Smooth muscle cell (in vitro differentiated cells): ENCODE measurements at regions not wholly inside any gene's neighbourhood (a gene's known extent, or its start where the extent isn't known, plus 50 kb on each side); places are given as distances from the start of the nearest gene placed in this dataset.

Source experiments
- DNase-seq: peaks from one replicate; lab custom pipeline; 2025; ENCODE audit not compliant: unreplicated experiment; lab: John Stamatoyannopoulos, UW
- H2AFZ ChIP-seq: fragments of 200-600 bp; sonication (generic); 2 replicates; pipeline ENCODE4 v1.6.0; 2016; ENCODE audit warnings: antibody characterized with exemption, low read depth, mild to moderate bottlenecking
- H3F3A ChIP-seq: fragments of 200-600 bp; sonication (generic); 2 replicates; pipeline ENCODE4 v1.6.0; 2017; ENCODE audit warnings: antibody characterized with exemption, low read depth
- H3K27ac ChIP-seq: fragments of 200-600 bp; sonication (generic); 2 replicates; pipeline ENCODE4 v1.5.1; 2016; ENCODE audit warnings: low read depth, mild to moderate bottlenecking
- H3K27me3 ChIP-seq: fragments of 200-600 bp; sonication (generic); 2 replicates; pipeline ENCODE4 v1.6.1; 2016; ENCODE audit warnings: low read depth, mild to moderate bottlenecking
- H3K36me3 ChIP-seq: fragments of 200-600 bp; sonication (generic); 2 replicates; pipeline ENCODE4 v1.5.1; 2016; ENCODE audit warnings: low read depth
- H3K4me1 ChIP-seq: fragments of 200-600 bp; sonication (generic); 2 replicates; pipeline ENCODE4 v1.5.1; 2016; ENCODE audit warnings: low read depth
- H3K4me2 ChIP-seq: fragments of 200-600 bp; sonication (generic); 2 replicates; pipeline ENCODE4 v1.6.0; 2016; ENCODE audit warnings: mild to moderate bottlenecking
- H3K4me3 ChIP-seq: fragments of 200-600 bp; sonication (generic); 2 replicates; pipeline ENCODE4 v1.5.1; 2016; ENCODE audit warnings: mild to moderate bottlenecking
- H3K79me2 ChIP-seq: fragments of 200-600 bp; sonication (generic); 2 replicates; pipeline ENCODE4 v1.6.0; 2016; ENCODE audit warnings: low read depth, mild to moderate bottlenecking
- H3K9ac ChIP-seq: fragments of 200-600 bp; sonication (generic); 2 replicates; pipeline ENCODE4 v1.6.0; 2016; ENCODE audit warnings: low read depth
- H3K9me3 ChIP-seq: fragments of 200-600 bp; sonication (generic); replicated peaks from 2 replicates; pipeline ENCODE4 v1.5.1; 2016; ENCODE audit warnings: low read depth
- H4K20me1 ChIP-seq: fragments of 200-600 bp; sonication (generic); 2 replicates; pipeline ENCODE4 v1.6.0; 2016; ENCODE audit warnings: low read depth
- CTCF ChIP-seq: fragments of 200-600 bp; sonication (generic); IDR thresholded peaks from 2 replicates; pipeline ENCODE4 v1.5.1; 2017; ENCODE audit warnings: borderline replicate concordance, mild to moderate bottlenecking, antibody characterized with exemption; ENCODE audit not compliant: insufficient read depth, poor library complexity, severe bottlenecking
- WGBS: methylation state at CpG from one replicate; pipeline ENCODE4 v1.1.7; 2016; ENCODE audit warnings: low lambda C conversion rate; 5-methylcytosine and 5-hydroxymethylcytosine counted together

DNA sequence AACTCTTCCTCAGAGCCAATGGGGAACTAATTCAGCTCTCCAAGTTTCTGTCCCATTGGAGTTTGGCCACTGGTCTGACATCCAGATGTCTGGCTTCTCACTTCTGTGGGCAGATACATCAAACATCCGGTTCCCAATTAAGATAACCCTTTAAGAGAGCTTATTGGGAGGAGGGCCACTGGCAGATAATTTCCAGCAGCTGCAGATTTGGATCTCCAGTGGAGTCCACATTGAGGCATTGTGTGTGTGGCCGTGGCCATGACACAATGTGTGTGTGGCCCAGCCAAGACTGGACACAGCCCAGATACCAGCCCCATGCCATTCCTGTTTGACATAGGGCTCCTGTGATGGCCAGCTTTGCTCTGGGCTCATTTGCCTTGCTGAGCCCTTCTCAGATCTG, 110.5 kb upstream of the MAP1B start:
- H3K9me3 ChIP-seq = no peaks in the 10 kb centered on the region
- no peak overlapping the region for H2AFZ ChIP-seq
- H3K27ac ChIP-seq = no peak overlapping the region
- H3K4me2 ChIP-seq = no peak overlapping the region
- H4K20me1 ChIP-seq = no peaks in the 10 kb centered on the region
- H3F3A ChIP-seq = no peaks in the 10 kb centered on the region
- H3K4me1 ChIP-seq = no peaks in the 10 kb centered on the region
- H3K36me3 ChIP-seq = no peaks in the 10 kb centered on the region
- 38% methylated on average over 2 of the region's 2 CpGs for WGBS
- H3K79me2 ChIP-seq = no peaks in the 10 kb centered on the region
- no peak for DNase-seq
- H3K9ac ChIP-seq = no peak overlapping the region
- no peak for TF ChIP-seq CTCF
- no peaks in the 10 kb centered on the region for H3K27me3 ChIP-seq
- no peak overlapping the region for H3K4me3 ChIP-seq

GRCh38 chr5:71998746-71999145, 108.5 kb upstream of the MAP1B start:
- Histone ChIP-seq H3K36me3 (no peaks in the 10 kb centered on the region), H3K4me1 (no peaks in the 10 kb centered on the region), H3F3A (no peaks in the 10 kb centered on the region), H3K9ac (no peak overlapping the region), H3K27ac (no peak overlapping the region), H4K20me1 (no peaks in the 10 kb centered on the region), H2AFZ (no peak overlapping the region), H3K79me2 (no peaks in the 10 kb centered on the region), H3K4me3 (no peak overlapping the region), H3K9me3 (no peaks in the 10 kb centered on the region), H3K27me3 (no peaks in the 10 kb centered on the region), H3K4me2 (no peak overlapping the region)
- no peak for TF ChIP-seq CTCF
- no peak for DNase-seq

- no peaks in the 10 kb centered on the region for H3K36me3 ChIP-seq
- H3K4me3 ChIP-seq = no peak overlapping the region
- no peak overlapping the region for H3K9ac ChIP-seq
- no peaks in the 10 kb centered on the region for H3F3A ChIP-seq
- H3K9me3 ChIP-seq = no peaks in the 10 kb centered on the region
- no peaks in the 10 kb centered on the region for H4K20me1 ChIP-seq
- TF ChIP-seq CTCF = no peak
- H3K4me1 ChIP-seq = no peaks in the 10 kb centered on the region
- no peak overlapping the region for H3K27ac ChIP-seq
- DNase-seq = no peak
- no peak overlapping the region for H2AFZ ChIP-seq
- no peak overlapping the region for H3K4me2 ChIP-seq
- 88% methylated on average over 1 of the region's 1 CpG for WGBS
- H3K27me3 ChIP-seq = no peaks in the 10 kb centered on the region
- no peaks in the 10 kb centered on the region for H3K79me2 ChIP-seq
These were observed 106.6 kb upstream of the MAP1B start for GRCh38 chr5:72000707-72001106.

DNA sequence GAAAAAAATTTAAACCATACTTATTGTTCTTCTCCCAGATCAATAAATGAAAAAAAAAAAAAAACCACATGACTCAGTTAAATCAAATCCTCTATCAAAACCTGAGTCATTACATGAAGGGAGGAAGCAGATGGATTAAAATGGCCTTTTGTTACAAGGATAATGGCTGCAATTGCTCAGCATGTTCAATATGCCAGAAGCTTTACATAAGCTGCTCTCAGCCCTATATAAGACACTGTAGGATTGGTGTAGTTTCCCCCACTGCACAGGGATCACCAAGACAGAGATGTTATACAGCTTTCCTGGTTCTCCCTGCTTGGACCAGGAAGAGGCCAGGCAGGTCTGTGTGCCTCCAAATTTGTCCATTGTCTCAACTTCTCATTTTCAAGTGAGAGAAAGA, 101.6 kb upstream of the MAP1B start:
- no peak overlapping the region for H3K9ac ChIP-seq
- H2AFZ ChIP-seq = no peak overlapping the region

More for the DNA sequence above, 101.6 kb upstream of the MAP1B start:
- H3K9me3 ChIP-seq = no peaks in the 10 kb centered on the region
- no peak for DNase-seq
- H3K36me3 ChIP-seq = no peaks in the 10 kb centered on the region
- H3K4me1 ChIP-seq = peaks cover 7% of the 10 kb centered on the region
- H3K27me3 ChIP-seq = no peaks in the 10 kb centered on the region
- no peak overlapping the region for H3K4me3 ChIP-seq
- no peaks in the 10 kb centered on the region for H4K20me1 ChIP-seq
- H3K27ac ChIP-seq = no peak overlapping the region
- peak overlapping the region; percentile 51 for H3K4me2 ChIP-seq
- no peak for TF ChIP-seq CTCF
- H3K79me2 ChIP-seq = no peaks in the 10 kb centered on the region
- H3F3A ChIP-seq = no peaks in the 10 kb centered on the region
